GM12878 (cell line): ENCODE measurements at regions not wholly inside any gene's neighbourhood (a gene's known extent, or its start where the extent isn't known, plus 50 kb on each side); places are given as distances from the start of the nearest gene placed in this dataset.

Source experiments
- ATAC-seq: fragments of 200-7000 bp; cut with Tn5 transposase; 3 replicates; pipeline ENCODE4 v1.9.1; 2020; ENCODE audit warnings: mild to moderate bottlenecking, moderate library complexity
- BruUV-seq: library from RNA; stranded (reverse); fragments of 400-500 nt; replicated peaks from 2 replicates; lab custom pipeline; 2021; lab: Mats Ljungman, UMichigan
- CTCF ChIA-PET: fragments of 300-600 bp; sonication (Branson Sonifier 250); formaldehyde crosslinking; extraction: SDS; loops from one replicate; lab custom pipeline; 2021; ENCODE audit warnings: inconsistent platforms; lab: Yijun Ruan, JAX
- POLR2A ChIA-PET: fragments of 350-600 bp; formaldehyde crosslinking; extraction: SDS; loops from one replicate; lab custom pipeline; 2021; ENCODE audit warnings: inconsistent platforms; lab: Charles Lee
- RAD21 ChIA-PET: fragments of 300-600 bp; sonication (Branson Sonifier 250); formaldehyde crosslinking; loops from one replicate; lab custom pipeline; 2023; ENCODE audit warnings: antibody characterized with exemption; ENCODE audit not compliant: unreplicated experiment; lab: Charles Lee
- SMC1A ChIA-PET: fragments of 300-600 bp; sonication (Branson Sonifier 250); formaldehyde crosslinking; loops from one replicate; lab custom pipeline; 2023; ENCODE audit not compliant: unreplicated experiment, uncharacterized antibody; lab: Charles Lee
- DNase-seq: peaks from one replicate; pipeline ENCODE4 v3.0.0-alpha.2; 2011; ENCODE audit warnings: low read depth, low spot score
- FAIRE-seq: peaks from 3 replicates; lab custom pipeline; 2011; peaks lifted over from hg19 to GRCh38; lab: Jason Lieb, UNC
- H2AFZ ChIP-seq: 2 replicates; pipeline ENCODE4 v1.6.0; 2011; ENCODE audit warnings: low read depth, low read length, control low read depth; ENCODE audit not compliant: control insufficient read depth
- H3K27ac ChIP-seq: 2 replicates; pipeline ENCODE4 v1.5.1; 2011; ENCODE audit warnings: control low read depth; ENCODE audit not compliant: control insufficient read depth, insufficient read depth
- H3K27me3 ChIP-seq, 2 experiments: replicated peaks in 1 of 2; 2 replicates each; pipeline versions ENCODE4 v1.6.0 to v1.6.1; 2011; ENCODE audit warnings: low read length in 1 of 2; ENCODE audit not compliant: control insufficient read depth in 2 of 2, insufficient read depth in 2 of 2
- H3K36me3 ChIP-seq, 2 experiments: 2 replicates each; pipeline ENCODE4 v1.5.1; 2011; ENCODE audit warnings: low read length in 1 of 2; ENCODE audit not compliant: control insufficient read depth in 2 of 2, insufficient read depth in 2 of 2
- H3K4me1 ChIP-seq: 2 replicates; pipeline ENCODE4 v1.6.1; 2011; ENCODE audit warnings: mild to moderate bottlenecking, low read length, moderate library complexity, mixed read lengths; ENCODE audit not compliant: control insufficient read depth, insufficient read depth
- H3K4me2 ChIP-seq: 2 replicates; pipeline ENCODE4 v1.6.0; 2011; ENCODE audit warnings: control low read depth; ENCODE audit not compliant: control insufficient read depth, insufficient read depth
- H3K4me3 ChIP-seq: fragments of 200-600 bp; sonication (generic); 2 replicates; pipeline ENCODE4 v1.5.1; 2016
- H3K79me2 ChIP-seq: 2 replicates; pipeline ENCODE4 v1.6.0; 2011; ENCODE audit warnings: low read length; ENCODE audit not compliant: control insufficient read depth, insufficient read depth
- H3K9ac ChIP-seq: 2 replicates; pipeline ENCODE4 v1.8.0; 2011; ENCODE audit warnings: low read length, control low read depth, mixed read lengths; ENCODE audit not compliant: control insufficient read depth, insufficient read depth
- H3K9me3 ChIP-seq: replicated peaks from 3 replicates; pipeline ENCODE4 v1.5.1; 2011; ENCODE audit warnings: mild to moderate bottlenecking, low read length; ENCODE audit not compliant: control insufficient read depth, insufficient read depth
- H4K20me1 ChIP-seq: 2 replicates; pipeline ENCODE4 v1.6.0; 2011; ENCODE audit not compliant: control insufficient read depth, insufficient read depth
- BRCA1 ChIP-seq: IDR thresholded peaks from 2 replicates; pipeline ENCODE4 v1.6.1; 2011; ENCODE audit warnings: low read depth, low read length, improper control_type of control experiment
- IRF4 ChIP-seq: IDR thresholded peaks from 2 replicates; pipeline ENCODE4 v1.6.1; 2011; ENCODE audit warnings: low read depth, low read length
- LARP7 ChIP-seq: fragments of 450-650 bp; IDR thresholded peaks from 2 replicates; pipeline ENCODE4 v1.6.1; 2017; ENCODE audit warnings: mild to moderate bottlenecking
- RAD21 ChIP-seq: IDR thresholded peaks from 2 replicates; pipeline ENCODE4 v1.6.1; 2011; ENCODE audit warnings: mild to moderate bottlenecking, low read depth, low read length, moderate library complexity; ENCODE audit not compliant: insufficient read depth
- SP1 ChIP-seq: IDR thresholded peaks from one replicate; pipeline ENCODE4 v1.6.1; 2011; ENCODE audit warnings: low read depth, low read length
- WGBS: methylation state at CpG from one replicate; pipeline ENCODE4 v1.1.6; 2016; ENCODE audit warnings: low lambda C conversion rate; ENCODE audit not compliant: insufficient replicate concordance, insufficient coverage; ENCODE audit errors: missing lambda C conversion rate; 5-methylcytosine and 5-hydroxymethylcytosine counted together
- in situ Hi-C: fragments of 300-500 bp; cut with MboI; formaldehyde crosslinking; loops from 9 replicates; pipeline ENCODE4 v1.14.3; 2018; ENCODE audit warnings: mixed read lengths
- intact Hi-C: fragments of 100-400 bp; cut with micrococcal nuclease; formaldehyde crosslinking; loops from one replicate; pipeline ENCODE4 v1.14.2; 2022; ENCODE audit not compliant: unreplicated experiment
- TF ChIP-seq, protein P1 (sequence below): fragments of 450-650 bp; IDR thresholded peaks from 2 replicates; pipeline ENCODE4 v1.6.1; 2018; ENCODE audit warnings: borderline replicate concordance, mild to moderate bottlenecking; ENCODE audit not compliant: partially characterized antibody

DNA sequence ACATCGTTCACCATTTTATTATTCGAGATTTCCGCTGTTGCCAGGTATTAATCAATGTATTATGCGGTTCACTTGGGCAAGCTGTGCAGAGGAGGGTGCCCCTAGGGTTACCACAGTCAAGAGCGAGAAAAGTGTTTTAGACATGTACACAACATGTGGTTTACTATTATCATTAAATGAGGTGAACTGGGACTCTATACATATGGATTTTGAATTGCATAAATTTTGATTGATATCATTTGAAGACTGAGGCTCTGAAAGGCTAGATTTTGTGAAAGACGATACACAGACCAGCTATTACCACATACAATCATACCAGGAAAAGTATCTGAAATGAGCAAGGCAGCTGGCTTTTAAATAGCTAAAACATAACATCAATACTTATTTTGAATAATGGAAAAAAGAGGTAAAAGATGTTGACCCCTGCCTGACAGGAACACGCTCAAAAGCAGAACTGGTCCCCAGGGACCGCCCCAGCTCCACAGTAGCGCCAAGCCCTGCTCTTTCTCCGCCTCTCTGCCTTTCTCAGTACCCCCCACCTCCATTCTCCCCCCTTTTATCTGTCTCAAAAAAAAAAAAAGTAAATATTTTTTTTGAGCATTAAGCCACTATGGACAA lies 413.4 kb upstream of the MKI67 start:
- Histone ChIP-seq H3K79me2 (no peaks in the 10 kb centered on the region), H3K36me3 (no peaks in the 10 kb centered on the region), H3K9ac (no peak overlapping the region), H4K20me1 (no peaks in the 10 kb centered on the region), H3K4me3 (no peak overlapping the region), H3K9me3 (no peaks in the 10 kb centered on the region), H3K4me2 (no peak overlapping the region), H3K27ac (no peak overlapping the region), H3K27me3 (peaks cover 0 to 5% of the 10 kb centered on the region in 2 experiments; a peak in 3 of 4 replicates), H3K4me1 (no peaks in the 10 kb centered on the region), H2AFZ (no peak overlapping the region)
- CTCF ChIA-PET = no interaction called here
- WGBS = 29% methylated on average over 10 of the region's 10 CpGs
- SMC1A ChIA-PET = no interaction called here
- ATAC-seq = no peak
- no peak for DNase-seq
- in situ Hi-C loops = no loop called here
- BruUV-seq = no TSS peak
- RAD21 ChIA-PET = no interaction called here
- no peak for FAIRE-seq
- TF ChIP-seq LARP7 (no peak), BRCA1 (no peak), IRF4 (no peak), RAD21 (no peak), SP1 (no peak)
- TF ChIP-seq, protein P1, sequence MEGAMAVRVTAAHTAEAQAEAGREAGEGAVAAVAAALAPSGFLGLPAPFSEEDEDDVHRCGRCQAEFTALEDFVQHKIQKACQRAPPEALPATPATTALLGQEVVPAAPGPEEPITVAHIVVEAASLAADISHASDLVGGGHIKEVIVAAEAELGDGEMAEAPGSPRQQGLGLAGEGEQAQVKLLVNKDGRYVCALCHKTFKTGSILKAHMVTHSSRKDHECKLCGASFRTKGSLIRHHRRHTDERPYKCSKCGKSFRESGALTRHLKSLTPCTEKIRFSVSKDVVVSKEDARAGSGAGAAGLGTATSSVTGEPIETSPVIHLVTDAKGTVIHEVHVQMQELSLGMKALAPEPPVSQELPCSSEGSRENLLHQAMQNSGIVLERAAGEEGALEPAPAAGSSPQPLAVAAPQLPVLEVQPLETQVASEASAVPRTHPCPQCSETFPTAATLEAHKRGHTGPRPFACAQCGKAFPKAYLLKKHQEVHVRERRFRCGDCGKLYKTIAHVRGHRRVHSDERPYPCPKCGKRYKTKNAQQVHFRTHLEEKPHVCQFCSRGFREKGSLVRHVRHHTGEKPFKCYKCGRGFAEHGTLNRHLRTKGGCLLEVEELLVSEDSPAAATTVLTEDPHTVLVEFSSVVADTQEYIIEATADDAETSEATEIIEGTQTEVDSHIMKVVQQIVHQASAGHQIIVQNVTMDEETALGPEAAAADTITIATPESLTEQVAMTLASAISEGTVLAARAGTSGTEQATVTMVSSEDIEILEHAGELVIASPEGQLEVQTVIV = no peak
- intact Hi-C loops = loop anchor here (10.0 kb wide), 1 partner anchor 205 kb away; no protein-coding TSS in a partner anchor
- POLR2A ChIA-PET = no interaction called here
